ENCODE measurements at regions not wholly inside any gene's neighbourhood (a gene's known extent, or its start where the extent isn't known, plus 50 kb on each side); places are given as distances from the start of the nearest gene placed in this dataset.

GRCh38 chr5:99334936-99335335, 406.1 kb upstream of the CHD1 start:
- H3K9ac ChIP-seq (ENCODE audit: extremely low read depth, insufficient read length, low read length), result no peak overlapping the region
- H2BK5ac ChIP-seq (ENCODE audit: insufficient read length, low read length), result no peak overlapping the region
- H3K56ac ChIP-seq (ENCODE audit: insufficient read length, low read depth, low read length), result no peak overlapping the region
- H4K91ac ChIP-seq (ENCODE audit: insufficient read length, low read depth, low read length), result no peak overlapping the region
- no peak overlapping the region for H2BK120ac ChIP-seq (ENCODE audit: low read depth, low read length, poor library complexity, severe bottlenecking)
- H3K14ac ChIP-seq (ENCODE audit: insufficient read depth, low read length), result no peak overlapping the region
- H3T11ph ChIP-seq (ENCODE audit: low read length), result no peak overlapping the region
- DNase-seq, result no peak
- H3K79me1 ChIP-seq (ENCODE audit: insufficient read depth, low read depth, low read length, poor library complexity, severe bottlenecking), result no peaks in the 10 kb centered on the region
- no peak overlapping the region for H3K4ac ChIP-seq (ENCODE audit: low read depth, low read length)
- H3K18ac ChIP-seq (ENCODE audit: insufficient read length, low read depth, low read length), result no peak overlapping the region
- no peaks in the 10 kb centered on the region for H3K36me3 Mint-ChIP-seq (ENCODE audit: insufficient read depth in 1 of 3, low read depth in 3 of 3)
- no peak overlapping the region for H4K8ac ChIP-seq (replicated peaks; ENCODE audit: insufficient read length, low read depth, low read length)
- no peak overlapping the region for H3K4me2 ChIP-seq (ENCODE audit: insufficient read depth, insufficient read length, low read length)
- no peaks in the 10 kb centered on the region for H4K20me1 ChIP-seq (ENCODE audit: control insufficient read depth, insufficient read depth, insufficient read length)
- H2BK20ac ChIP-seq (ENCODE audit: low read depth, low read length, poor library complexity, severe bottlenecking), result no peak overlapping the region
- no peak overlapping the region for H2BK12ac ChIP-seq (ENCODE audit: insufficient read length, low read depth, low read length)
- H3K4me1 Mint-ChIP-seq, result no peaks in the 10 kb centered on the region
- H3K23me2 ChIP-seq (ENCODE audit: insufficient read length, low read depth, low read length, poor library complexity, severe bottlenecking), result no peaks in the 10 kb centered on the region
- H3K27ac Mint-ChIP-seq, result no peak overlapping the region; a peak in 1 of 7 replicates
- no peak overlapping the region for H3K27ac ChIP-seq (ENCODE audit: insufficient read length, low read depth, low read length)
- no peak overlapping the region for H2AFZ ChIP-seq (ENCODE audit: low read length)
- H2AK5ac ChIP-seq (ENCODE audit: insufficient read length, low read length), result no peak overlapping the region
- H4K5ac ChIP-seq (ENCODE audit: insufficient read length, low read depth, low read length), result no peak overlapping the region
- no peaks in the 10 kb centered on the region for H3K79me2 ChIP-seq (ENCODE audit: insufficient read depth, low read length)
- no peaks in the 10 kb centered on the region for H3K27me3 ChIP-seq (ENCODE audit: insufficient read depth, low read length)
- no peak overlapping the region for H3K4me3 Mint-ChIP-seq
- no peak for TF ChIP-seq CTCF (conservative IDR thresholded peaks at IDR 0.05)
- no peaks in the 10 kb centered on the region for H3K4me1 ChIP-seq (ENCODE audit: insufficient read depth, low read length)
- no peak overlapping the region for H2BK15ac ChIP-seq (ENCODE audit: low read depth, low read length)
- H3K9me3 ChIP-seq (ENCODE audit: control insufficient read depth, low read depth, low read length), result no peaks in the 10 kb centered on the region
- peaks cover 0 to 2% of the 10 kb centered on the region in 2 experiments; a peak in 1 of 5 replicates for H3K9me3 Mint-ChIP-seq
- no CpG with 5 or more reads among the region's 2 CpGs for WGBS (ENCODE audit: extremely low coverage, insufficient read length, low lambda C conversion rate)
- H3K23ac ChIP-seq (ENCODE audit: insufficient read length, low read depth, low read length), result no peak overlapping the region
- no peaks in the 10 kb centered on the region for H3K27me3 Mint-ChIP-seq (ENCODE audit: low read depth)
